Right cardiac atrium (tissue), 5 donors: ENCODE measurements at regions not wholly inside any gene's neighbourhood (a gene's known extent, or its start where the extent isn't known, plus 50 kb on each side); places are given as distances from the start of the nearest gene placed in this dataset.

Experiments
- ATAC-seq, 2 donors: fragments of 200-7000 bp; cut with Tn5 transposase; one replicate each; pipeline versions ENCODE4 v1.8.0 to v1.9.1; 2020; ENCODE audit warnings: moderate library complexity in 2 of 2, mild to moderate bottlenecking in 1 of 2
- DNase-seq, 3 donors: peaks; one replicate each; pipeline ENCODE4 v3.0.0-alpha.2; 2020
- H3K27ac ChIP-seq: one replicate; pipeline ENCODE4 v1.5.1; 2013; ENCODE audit warnings: mild to moderate bottlenecking, low read length, control low read depth, moderate library complexity
- H3K27me3 ChIP-seq: one replicate; pipeline ENCODE4 v1.6.1; 2013; ENCODE audit not compliant: control insufficient read depth, insufficient read depth
- H3K4me1 ChIP-seq: one replicate; pipeline ENCODE4 v1.6.1; 2013; ENCODE audit warnings: low read length; ENCODE audit not compliant: control insufficient read depth, insufficient read depth
- H3K4me3 ChIP-seq: one replicate; pipeline ENCODE4 v1.5.1; 2013; ENCODE audit warnings: low read length, control low read depth
- H3K9me3 ChIP-seq: one replicate; pipeline ENCODE4 v1.6.1; 2013; ENCODE audit warnings: low read length; ENCODE audit not compliant: control insufficient read depth
- WGBS: extraction: QIAGEN DNeasy Blood & Tissue Kit; methylation state at CpG from one replicate; pipeline ENCODE4 v1.1.7; 2013; 5-methylcytosine and 5-hydroxymethylcytosine counted together
- intact Hi-C, 4 donors: fragments of 100-400 bp; cut with DNase I; formaldehyde crosslinking; loops; one replicate each; pipeline versions ENCODE4 v1.11.0 to v1.14.0; 2022 to 2023
- donor health status: healthy with polysubstance abuse.
- donor health status: DM: no; HTN: yes; CAD: no.
- donor health status: DM: no; HTN: no; CAD: no.
- donor health status: DM: no; HTN: yes; CAD: no; lungs with severe emphysema.
- donor health status: DM: yes; HTN: yes; CAD: no.

- 81% methylated on average over 2 of the region's 2 CpGs for WGBS
- no peaks in the 10 kb centered on the region for H3K9me3 ChIP-seq
- no peak overlapping the region for H3K4me3 ChIP-seq
- no peaks in the 10 kb centered on the region for H3K4me1 ChIP-seq
- ATAC-seq (no peak), DNase-seq (no peak)
- intact Hi-C loops: no loop called here
- H3K27ac ChIP-seq: no peak overlapping the region
- no peaks in the 10 kb centered on the region for H3K27me3 ChIP-seq
Observed at GRCh38 chr3:30974071-30974470, 79.6 kb upstream of the GADL1 start.

GRCh38 chr3:30977592-30977991 is 83.1 kb upstream of the GADL1 start:
- WGBS: 96% methylated on average over 1 of the region's 1 CpG
- no peak overlapping the region for H3K27ac ChIP-seq
- no peak for DNase-seq
- no peak overlapping the region for H3K4me3 ChIP-seq
- no peaks in the 10 kb centered on the region for H3K27me3 ChIP-seq
- no peak for ATAC-seq
- no peaks in the 10 kb centered on the region for H3K4me1 ChIP-seq
- no peaks in the 10 kb centered on the region for H3K9me3 ChIP-seq
- intact Hi-C loops: no loop called here

- Histone ChIP-seq H3K4me1 (no peaks in the 10 kb centered on the region), H3K9me3 (no peaks in the 10 kb centered on the region), H3K4me3 (no peak overlapping the region), H3K27me3 (no peaks in the 10 kb centered on the region), H3K27ac (no peak overlapping the region)
- intact Hi-C loops: no loop called here
- no peak for DNase-seq
- ATAC-seq: no peak
Observed at GRCh38 chr3:30980993-30981392, 86.5 kb upstream of the GADL1 start.

- Histone ChIP-seq H3K27ac (no peak overlapping the region), H3K4me3 (no peak overlapping the region), H3K9me3 (no peaks in the 10 kb centered on the region), H3K27me3 (no peaks in the 10 kb centered on the region), H3K4me1 (no peaks in the 10 kb centered on the region)
- DNase-seq (no peak), ATAC-seq (no peak)
- intact Hi-C loops: no loop called here
- WGBS: 83% methylated on average over 3 of the region's 3 CpGs
Observed at GRCh38 chr3:30982416-30983075, 88.1 kb upstream of the GADL1 start.

- 42% methylated on average over 4 of the region's 4 CpGs for WGBS
- no peaks in the 10 kb centered on the region for H3K4me1 ChIP-seq
- DNase-seq (no peak), ATAC-seq (no peak)
- no peak overlapping the region for H3K27ac ChIP-seq
- intact Hi-C loops: no loop called here
- H3K9me3 ChIP-seq: no peaks in the 10 kb centered on the region
- H3K4me3 ChIP-seq: no peak overlapping the region
- H3K27me3 ChIP-seq: peaks cover 3% of the 10 kb centered on the region
Observed at GRCh38 chr3:30984855-30985749, 90.6 kb upstream of the GADL1 start.

- no peak overlapping the region for H3K27ac ChIP-seq
- intact Hi-C loops: no loop called here
- peaks cover 3% of the 10 kb centered on the region for H3K27me3 ChIP-seq
- no peak for ATAC-seq
- WGBS: 94% methylated on average over 3 of the region's 3 CpGs
- DNase-seq: no peak
- no peak overlapping the region for H3K4me3 ChIP-seq
- no peaks in the 10 kb centered on the region for H3K9me3 ChIP-seq
- H3K4me1 ChIP-seq: no peaks in the 10 kb centered on the region
Observed at GRCh38 chr3:30986551-30986950, 92.1 kb upstream of the GADL1 start.

- WGBS: 59% methylated on average over 3 of the region's 3 CpGs
- Histone ChIP-seq H3K4me1 (no peaks in the 10 kb centered on the region), H3K4me3 (no peak overlapping the region), H3K9me3 (no peaks in the 10 kb centered on the region), H3K27ac (no peak overlapping the region), H3K27me3 (peaks cover 3% of the 10 kb centered on the region)
- ATAC-seq (no peak), DNase-seq (no peak)
- intact Hi-C loops: no loop called here
Observed at GRCh38 chr3:30988769-30989168, 94.3 kb upstream of the GADL1 start.

GRCh38 chr3:30989276-30990030 is 95.0 kb upstream of the GADL1 start:
- Histone ChIP-seq H3K4me1 (no peaks in the 10 kb centered on the region), H3K4me3 (no peak overlapping the region), H3K27me3 (peaks cover 3% of the 10 kb centered on the region), H3K9me3 (no peaks in the 10 kb centered on the region), H3K27ac (no peak overlapping the region)
- intact Hi-C loops: no loop called here
- ATAC-seq: no peak
- WGBS: 91% methylated on average over 2 of the region's 2 CpGs
- DNase-seq: no peak

GRCh38 chr3:30996467-30996866 is 102.0 kb upstream of the GADL1 start:
- H3K27me3 ChIP-seq: no peaks in the 10 kb centered on the region
- intact Hi-C loops: no loop called here
- H3K27ac ChIP-seq: no peak overlapping the region
- DNase-seq: no peak
- H3K4me1 ChIP-seq: no peaks in the 10 kb centered on the region
- no peak for ATAC-seq
- 27% methylated on average over 2 of the region's 2 CpGs for WGBS
- H3K9me3 ChIP-seq: no peaks in the 10 kb centered on the region
- no peak overlapping the region for H3K4me3 ChIP-seq

- H3K4me1 ChIP-seq: no peaks in the 10 kb centered on the region
- no peak overlapping the region for H3K27ac ChIP-seq
- no peaks in the 10 kb centered on the region for H3K27me3 ChIP-seq
- no peaks in the 10 kb centered on the region for H3K9me3 ChIP-seq
- intact Hi-C loops: no loop called here
- ATAC-seq (no peak), DNase-seq (no peak)
- WGBS: 84% methylated on average over 3 of the region's 3 CpGs
- no peak overlapping the region for H3K4me3 ChIP-seq
Observed at GRCh38 chr3:31002730-31003129, 108.3 kb upstream of the GADL1 start.

GRCh38 chr3:31004025-31004678 is 109.7 kb upstream of the GADL1 start:
- WGBS: 44% methylated on average over 3 of the region's 3 CpGs
- no peak for DNase-seq
- Histone ChIP-seq H3K27ac (no peak overlapping the region), H3K4me1 (no peaks in the 10 kb centered on the region), H3K9me3 (no peaks in the 10 kb centered on the region), H3K27me3 (no peaks in the 10 kb centered on the region), H3K4me3 (no peak overlapping the region)
- intact Hi-C loops: no loop called here
- ATAC-seq: no peak
